ENCODE measurements at regions not wholly inside any gene's neighbourhood (a gene's known extent, or its start where the extent isn't known, plus 50 kb on each side); places are given as distances from the start of the nearest gene placed in this dataset.

DNA sequence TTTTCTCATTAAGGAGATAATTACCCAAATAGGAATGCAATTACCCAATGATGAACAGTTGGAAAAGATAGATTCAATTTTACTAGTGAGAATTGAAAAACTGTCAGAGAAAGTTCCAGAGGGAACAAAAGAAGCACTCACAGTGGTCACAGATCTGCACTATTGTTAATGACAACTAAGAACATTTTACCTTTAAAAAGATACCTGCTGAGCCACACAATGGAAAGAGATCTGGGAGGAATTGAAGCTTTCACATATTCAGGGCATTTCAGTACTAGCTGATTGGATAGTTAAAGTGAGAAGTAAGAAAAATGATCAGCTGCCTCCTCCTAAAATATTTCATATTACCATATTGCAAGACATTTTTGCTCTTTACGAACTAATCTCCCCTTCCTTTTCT lies 1822.2 kb downstream of the STIM2 start:
- TF ChIP-seq, protein P1, sequence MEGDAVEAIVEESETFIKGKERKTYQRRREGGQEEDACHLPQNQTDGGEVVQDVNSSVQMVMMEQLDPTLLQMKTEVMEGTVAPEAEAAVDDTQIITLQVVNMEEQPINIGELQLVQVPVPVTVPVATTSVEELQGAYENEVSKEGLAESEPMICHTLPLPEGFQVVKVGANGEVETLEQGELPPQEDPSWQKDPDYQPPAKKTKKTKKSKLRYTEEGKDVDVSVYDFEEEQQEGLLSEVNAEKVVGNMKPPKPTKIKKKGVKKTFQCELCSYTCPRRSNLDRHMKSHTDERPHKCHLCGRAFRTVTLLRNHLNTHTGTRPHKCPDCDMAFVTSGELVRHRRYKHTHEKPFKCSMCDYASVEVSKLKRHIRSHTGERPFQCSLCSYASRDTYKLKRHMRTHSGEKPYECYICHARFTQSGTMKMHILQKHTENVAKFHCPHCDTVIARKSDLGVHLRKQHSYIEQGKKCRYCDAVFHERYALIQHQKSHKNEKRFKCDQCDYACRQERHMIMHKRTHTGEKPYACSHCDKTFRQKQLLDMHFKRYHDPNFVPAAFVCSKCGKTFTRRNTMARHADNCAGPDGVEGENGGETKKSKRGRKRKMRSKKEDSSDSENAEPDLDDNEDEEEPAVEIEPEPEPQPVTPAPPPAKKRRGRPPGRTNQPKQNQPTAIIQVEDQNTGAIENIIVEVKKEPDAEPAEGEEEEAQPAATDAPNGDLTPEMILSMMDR (IDR thresholded peaks at IDR 0.05): no peak
- TF ChIP-seq ZFX (IDR thresholded peaks at IDR 0.05; ENCODE audit: borderline replicate concordance): no peak
